ENCODE measurements at regions not wholly inside any gene's neighbourhood (a gene's known extent, or its start where the extent isn't known, plus 50 kb on each side); places are given as distances from the start of the nearest gene placed in this dataset.

DNA sequence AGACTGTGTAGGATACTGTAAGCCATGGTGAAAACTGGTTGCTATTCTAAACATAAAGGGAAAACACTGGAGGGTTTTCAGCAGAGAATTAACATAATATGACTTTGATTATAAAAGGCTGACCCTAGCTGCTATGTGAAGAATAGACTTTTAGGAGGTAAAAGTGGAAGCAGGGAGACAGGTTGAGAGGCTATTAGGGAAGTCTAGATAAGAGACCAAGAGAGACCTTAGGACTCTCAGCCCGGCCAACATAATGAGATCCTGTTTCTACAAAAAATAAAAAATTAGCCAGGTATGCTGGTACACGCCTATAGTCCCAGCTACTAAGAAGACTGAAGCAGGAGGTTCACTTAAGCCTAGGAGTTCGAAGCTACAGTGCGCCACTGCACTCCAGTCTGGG is 393.2 kb upstream of the PMFBP1 start:
- TF ChIP-seq CTCF (IDR thresholded peaks at IDR 0.05; ENCODE audit: poor library complexity) (no peak), EZH2 (IDR thresholded peaks at IDR 0.05; ENCODE audit: borderline replicate concordance) (no peak)

Measured in hepatocyte (in vitro differentiated cells).